CD8-positive, alpha-beta memory T cell (primary cell): ENCODE measurements at regions not wholly inside any gene's neighbourhood (a gene's known extent, or its start where the extent isn't known, plus 50 kb on each side); places are given as distances from the start of the nearest gene placed in this dataset.
"Not testable (repeated sequence)": the region's sequence is repeated elsewhere in the genome, so short reads cannot be mapped to it uniquely, and the experiment has no call there.

Experiments
- CTCF ChIA-PET: fragments of 350-600 bp; sonication (Branson Sonifier 250); formaldehyde crosslinking; loops from one replicate; lab custom pipeline; 2021; ENCODE audit warnings: antibody characterized with exemption; lab: Charles Lee
- POLR2A ChIA-PET: fragments of 350-600 bp; sonication (Branson Sonifier 250); formaldehyde crosslinking; loops from one replicate; lab custom pipeline; 2021; ENCODE audit warnings: antibody characterized with exemption; lab: Charles Lee
- DNase-seq, 5 donors: peaks; one replicate each; pipeline versions ENCODE4 v3.0.0 to v3.0.0-alpha.2; 2020 to 2022; ENCODE audit warnings: mixed read lengths in 1 of 5
- H3K27ac ChIP-seq: one replicate; pipeline ENCODE4 v1.7.0; 2013; ENCODE audit warnings: low read depth, mild to moderate bottlenecking, low read length, moderate library complexity
- H3K27me3 ChIP-seq: 2 replicates; pipeline ENCODE4 v1.7.0; 2013; ENCODE audit warnings: low read length, mild to moderate bottlenecking; ENCODE audit not compliant: insufficient read depth, poor library complexity, severe bottlenecking
- H3K36me3 ChIP-seq: 2 replicates; pipeline ENCODE4 v1.7.0; 2013; ENCODE audit warnings: mild to moderate bottlenecking, low read length, moderate library complexity; ENCODE audit not compliant: insufficient read depth
- H3K4me1 ChIP-seq: 2 replicates; pipeline ENCODE4 v1.7.0; 2013; ENCODE audit warnings: mild to moderate bottlenecking, low read length, moderate library complexity; ENCODE audit not compliant: insufficient read depth
- H3K4me3 ChIP-seq: 2 replicates; pipeline ENCODE4 v1.7.0; 2013; ENCODE audit warnings: mild to moderate bottlenecking, low read length
- H3K9me3 ChIP-seq: 2 replicates; pipeline ENCODE4 v1.7.0; 2013; ENCODE audit warnings: mild to moderate bottlenecking, low read length
- H3K27ac Mint-ChIP-seq, 8 donors: one replicate each; pipeline ENCODE4 v1.8.0; 2020 to 2021; ENCODE audit warnings: mixed read lengths in 8 of 8, mild to moderate bottlenecking in 6 of 8, inconsistent platforms in 3 of 8, moderate library complexity in 3 of 8
- H3K27me3 Mint-ChIP-seq, 2 donors: one replicate each; pipeline ENCODE4 v1.8.0; 2020 to 2021; ENCODE audit warnings: mixed read lengths in 2 of 2, mild to moderate bottlenecking in 1 of 2, moderate library complexity in 1 of 2
- H3K36me3 Mint-ChIP-seq, 3 donors: one replicate each; pipeline ENCODE4 v1.8.0; 2020 to 2021; ENCODE audit warnings: mixed read lengths in 3 of 3, inconsistent platforms in 1 of 3, mild to moderate bottlenecking in 1 of 3
- H3K4me1 Mint-ChIP-seq, 3 donors: one replicate each; pipeline ENCODE4 v1.8.0; 2020 to 2021; ENCODE audit warnings: mixed read lengths in 3 of 3, inconsistent platforms in 1 of 3, mild to moderate bottlenecking in 1 of 3
- H3K4me3 Mint-ChIP-seq, 7 donors: one replicate each; pipeline ENCODE4 v1.8.0; 2020 to 2021; ENCODE audit warnings: mixed read lengths in 7 of 7, mild to moderate bottlenecking in 6 of 7, moderate library complexity in 4 of 7, inconsistent platforms in 2 of 7
- H3K9me3 Mint-ChIP-seq, 5 donors: one replicate each; pipeline ENCODE4 v1.8.0; 2020 to 2022; ENCODE audit warnings: mixed read lengths in 5 of 5, mild to moderate bottlenecking in 3 of 5, moderate library complexity in 2 of 5, inconsistent platforms in 1 of 5

DNA sequence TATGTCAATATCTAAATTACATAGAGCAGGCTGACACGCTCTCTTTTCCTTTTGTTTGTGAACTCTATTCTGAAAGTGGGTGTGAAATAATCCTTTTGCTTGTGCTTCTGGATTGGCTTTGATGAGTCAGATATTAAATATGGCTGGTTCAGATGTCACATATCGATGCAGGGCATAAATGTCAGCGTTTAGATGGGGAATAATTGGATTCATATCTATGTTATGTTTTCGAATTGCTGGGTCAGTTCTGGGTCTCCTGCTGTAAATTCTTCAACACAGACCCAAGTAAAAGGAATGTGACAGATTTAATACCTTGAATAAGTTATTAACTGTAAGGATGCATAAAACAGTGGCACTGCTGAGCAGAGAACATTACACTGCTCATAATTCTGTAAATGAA is 118.7 kb upstream of the SNX2 start:
- H3K9me3 ChIP-seq = no peaks in the 10 kb centered on the region
- no peak overlapping the region for H3K27ac ChIP-seq
- no peak for DNase-seq
- Mint-ChIP-seq H3K36me3 (no peaks in the 10 kb centered on the region), H3K9me3 (no peaks in the 10 kb centered on the region), H3K4me3 (no peak overlapping the region), H3K27me3 (peaks cover 0 to 10% of the 10 kb centered on the region in 2 donors), H3K27ac (no peak overlapping the region), H3K4me1 (no peaks in the 10 kb centered on the region)
- H3K36me3 ChIP-seq = no peaks in the 10 kb centered on the region
- no peaks in the 10 kb centered on the region for H3K27me3 ChIP-seq
- no peak overlapping the region for H3K4me3 ChIP-seq
- no peaks in the 10 kb centered on the region for H3K4me1 ChIP-seq
- CTCF ChIA-PET = no interaction called here
- POLR2A ChIA-PET = no interaction called here

DNA sequence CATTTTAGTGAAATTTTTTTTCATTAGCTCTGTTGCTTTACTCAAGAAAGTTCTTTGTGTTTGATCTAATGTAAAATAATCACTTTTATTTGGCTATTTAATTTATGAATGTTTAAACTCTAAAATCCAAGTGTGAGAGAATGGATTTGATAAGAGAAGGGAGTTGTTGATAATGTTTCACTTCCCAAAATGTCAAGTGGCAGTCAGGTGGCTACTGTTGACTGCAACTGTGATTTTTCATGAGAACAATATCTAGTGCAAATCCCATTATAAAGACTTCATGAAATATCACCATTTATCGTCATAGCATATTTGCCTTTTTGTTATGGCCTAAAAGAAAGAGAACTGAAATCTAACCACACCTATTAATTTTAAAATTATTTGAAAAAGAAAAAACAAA is 118.3 kb upstream of the SNX2 start:
- H3K4me3 Mint-ChIP-seq = no peak overlapping the region
- H3K36me3 ChIP-seq = no peaks in the 10 kb centered on the region
- no peak overlapping the region for H3K27ac Mint-ChIP-seq
- no peak for DNase-seq
- POLR2A ChIA-PET = no interaction called here
- H3K4me3 ChIP-seq = no peak overlapping the region
- no peaks in the 10 kb centered on the region for H3K36me3 Mint-ChIP-seq
- H3K27ac ChIP-seq = no peak overlapping the region
- H3K4me1 ChIP-seq = no peaks in the 10 kb centered on the region
- CTCF ChIA-PET = no interaction called here
- H3K27me3 ChIP-seq = no peaks in the 10 kb centered on the region
- H3K9me3 Mint-ChIP-seq = no peaks in the 10 kb centered on the region
- no peaks in the 10 kb centered on the region for H3K4me1 Mint-ChIP-seq
- no peaks in the 10 kb centered on the region for H3K9me3 ChIP-seq
- peaks cover 0 to 10% of the 10 kb centered on the region in 2 donors for H3K27me3 Mint-ChIP-seq

GRCh38 chr5:122661496-122662180 is 113.2 kb upstream of the SNX2 start:
- ChIA-PET POLR2A (no interaction called here), CTCF (no interaction called here)
- DNase-seq = no peak
- Mint-ChIP-seq H3K27me3 (peaks cover 2 to 19% of the 10 kb centered on the region in 2 donors), H3K9me3 (peaks cover 0 to 4% (median 0%) of the 10 kb centered on the region in 5 donors), H3K4me1 (no peaks in the 10 kb centered on the region), H3K4me3 (no peak overlapping the region), H3K27ac (no peak overlapping the region), H3K36me3 (no peaks in the 10 kb centered on the region)
- H3K27ac ChIP-seq = no peak overlapping the region
- H3K27me3 ChIP-seq = no peaks in the 10 kb centered on the region
- H3K4me1 ChIP-seq = no peaks in the 10 kb centered on the region
- H3K9me3 ChIP-seq = no peaks in the 10 kb centered on the region
- H3K36me3 ChIP-seq = no peaks in the 10 kb centered on the region
- no peak overlapping the region for H3K4me3 ChIP-seq

DNA sequence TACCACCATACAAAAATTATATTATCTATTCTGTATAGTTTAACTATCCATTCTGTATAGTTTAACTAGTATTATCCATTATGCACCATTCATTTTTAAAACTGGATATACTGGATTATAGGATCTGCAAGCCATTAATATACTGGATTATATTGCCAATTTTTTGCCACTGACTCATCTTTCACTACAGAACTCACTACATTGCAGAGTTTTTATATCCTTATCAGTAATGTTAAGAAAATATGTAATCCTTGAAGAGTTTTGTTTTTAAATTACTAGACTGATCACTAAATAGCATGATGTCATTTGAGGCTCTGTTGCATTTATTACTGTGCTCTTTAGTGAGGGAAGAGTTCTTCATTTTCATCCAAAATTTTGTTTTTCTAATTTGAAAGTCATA is 109.8 kb upstream of the SNX2 start:
- CTCF ChIA-PET = no interaction called here
- peaks cover 0 to 4% (median 3%) of the 10 kb centered on the region in 5 donors for H3K9me3 Mint-ChIP-seq

GRCh38 chr5:122668552-122668951 is 106.3 kb upstream of the SNX2 start:
- ChIA-PET CTCF (no interaction called here), POLR2A (no interaction called here)
- H3K27me3 Mint-ChIP-seq = peaks cover 6 to 18% of the 10 kb centered on the region in 2 donors
- H3K4me3 Mint-ChIP-seq = no peak overlapping the region
- H3K4me3 ChIP-seq = no peak overlapping the region
- H3K9me3 Mint-ChIP-seq = peaks cover 4 to 7% (median 5%) of the 10 kb centered on the region in 5 donors
- H3K4me1 ChIP-seq = no peaks in the 10 kb centered on the region
- no peaks in the 10 kb centered on the region for H3K36me3 Mint-ChIP-seq
- no peak overlapping the region for H3K27ac Mint-ChIP-seq
- H3K9me3 ChIP-seq = no peaks in the 10 kb centered on the region
- no peak overlapping the region for H3K27ac ChIP-seq
- H3K36me3 ChIP-seq = no peaks in the 10 kb centered on the region
- H3K4me1 Mint-ChIP-seq = no peaks in the 10 kb centered on the region
- no peak for DNase-seq
- no peaks in the 10 kb centered on the region for H3K27me3 ChIP-seq

More for the DNA sequence above, 109.8 kb upstream of the SNX2 start:
- POLR2A ChIA-PET = no interaction called here
- Mint-ChIP-seq H3K4me1 (no peaks in the 10 kb centered on the region), H3K27me3 (peaks cover 2 to 13% of the 10 kb centered on the region in 2 donors), H3K27ac (no peak overlapping the region), H3K4me3 (no peak overlapping the region), H3K36me3 (no peaks in the 10 kb centered on the region)
- Histone ChIP-seq H3K4me3 (no peak overlapping the region), H3K27ac (no peak overlapping the region), H3K27me3 (no peaks in the 10 kb centered on the region), H3K36me3 (no peaks in the 10 kb centered on the region), H3K9me3 (no peaks in the 10 kb centered on the region), H3K4me1 (no peaks in the 10 kb centered on the region)
- no peak for DNase-seq

GRCh38 chr5:122669709-122670108 is 105.2 kb upstream of the SNX2 start:
- peaks cover 6 to 15% of the 10 kb centered on the region in 2 donors for H3K27me3 Mint-ChIP-seq
- H3K9me3 Mint-ChIP-seq, H3K36me3 ChIP-seq, CTCF ChIA-PET, DNase-seq, H3K27ac Mint-ChIP-seq, H3K4me3 ChIP-seq, H3K9me3 ChIP-seq, H3K27me3 ChIP-seq, H3K4me1 ChIP-seq, H3K36me3 Mint-ChIP-seq, H3K4me3 Mint-ChIP-seq, H3K4me1 Mint-ChIP-seq, H3K27ac ChIP-seq, POLR2A ChIA-PET: not testable (repeated sequence)

- no peaks in the 10 kb centered on the region for H3K9me3 ChIP-seq
- no peaks in the 10 kb centered on the region for H3K4me1 Mint-ChIP-seq
- ChIA-PET CTCF (no interaction called here), POLR2A (no interaction called here)
- H3K27me3 Mint-ChIP-seq = peaks cover 10 to 33% of the 10 kb centered on the region in 2 donors
- H3K4me3 ChIP-seq = no peak overlapping the region
- H3K27me3 ChIP-seq = no peaks in the 10 kb centered on the region
- no peak overlapping the region for H3K27ac ChIP-seq
- peaks cover 4 to 10% (median 7%) of the 10 kb centered on the region in 5 donors for H3K9me3 Mint-ChIP-seq
- H3K27ac Mint-ChIP-seq = no peak overlapping the region
- DNase-seq = no peak
- no peaks in the 10 kb centered on the region for H3K36me3 Mint-ChIP-seq
- no peak overlapping the region for H3K4me3 Mint-ChIP-seq
- H3K36me3 ChIP-seq = no peaks in the 10 kb centered on the region
- H3K4me1 ChIP-seq = no peaks in the 10 kb centered on the region
Measured at GRCh38 chr5:122673343-122673742, 101.5 kb upstream of the SNX2 start.

GRCh38 chr5:122674385-122674784 is 100.5 kb upstream of the SNX2 start:
- H3K9me3 Mint-ChIP-seq = peaks cover 4 to 10% (median 7%) of the 10 kb centered on the region in 5 donors
- no peaks in the 10 kb centered on the region for H3K4me1 Mint-ChIP-seq
- CTCF ChIA-PET = no interaction called here
- no peaks in the 10 kb centered on the region for H3K36me3 ChIP-seq
- DNase-seq = no peak
- no peaks in the 10 kb centered on the region for H3K9me3 ChIP-seq
- no peak overlapping the region for H3K4me3 ChIP-seq
- POLR2A ChIA-PET = no interaction called here
- H3K27ac Mint-ChIP-seq = no peak overlapping the region
- H3K27ac ChIP-seq = no peak overlapping the region
- no peaks in the 10 kb centered on the region for H3K4me1 ChIP-seq
- H3K36me3 Mint-ChIP-seq = no peaks in the 10 kb centered on the region
- no peaks in the 10 kb centered on the region for H3K27me3 ChIP-seq
- no peak overlapping the region for H3K4me3 Mint-ChIP-seq
- peaks cover 10 to 33% of the 10 kb centered on the region in 2 donors for H3K27me3 Mint-ChIP-seq
